HG03432 (cell line): ENCODE measurements at regions not wholly inside any gene's neighbourhood (a gene's known extent, or its start where the extent isn't known, plus 50 kb on each side); places are given as distances from the start of the nearest gene placed in this dataset.
"Not testable (repeated sequence)": the region's sequence is repeated elsewhere in the genome, so short reads cannot be mapped to it uniquely, and the experiment has no call there.

ENCODE experiments used
- ATAC-seq: cut with Tn5 transposase; IDR thresholded peaks from one replicate; pipeline ENCODE4 v1.9.1; 2021; ENCODE audit warnings: mild to moderate bottlenecking, moderate library complexity; ENCODE audit not compliant: unreplicated experiment

DNA sequence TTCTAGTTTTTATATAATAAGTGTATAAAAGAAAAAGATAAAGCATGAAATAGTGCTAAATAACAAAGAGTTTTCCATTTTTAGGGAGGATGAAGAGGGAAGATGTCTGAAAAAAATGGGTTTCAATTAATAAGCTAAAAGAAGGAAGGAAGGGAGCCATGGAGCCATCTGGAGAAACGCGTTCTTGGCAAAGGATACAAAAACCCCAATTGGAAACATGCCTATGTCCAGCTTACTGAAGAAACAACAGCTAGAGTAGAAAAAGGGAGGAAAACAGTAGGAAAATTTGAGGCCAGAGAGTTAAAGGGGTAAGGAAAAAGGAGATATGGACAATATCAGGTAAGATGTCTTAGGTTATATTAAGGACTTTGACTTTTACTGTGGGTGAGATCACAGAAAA, 416.2 kb upstream of the GHITM start:
- no peak for ATAC-seq

DNA sequence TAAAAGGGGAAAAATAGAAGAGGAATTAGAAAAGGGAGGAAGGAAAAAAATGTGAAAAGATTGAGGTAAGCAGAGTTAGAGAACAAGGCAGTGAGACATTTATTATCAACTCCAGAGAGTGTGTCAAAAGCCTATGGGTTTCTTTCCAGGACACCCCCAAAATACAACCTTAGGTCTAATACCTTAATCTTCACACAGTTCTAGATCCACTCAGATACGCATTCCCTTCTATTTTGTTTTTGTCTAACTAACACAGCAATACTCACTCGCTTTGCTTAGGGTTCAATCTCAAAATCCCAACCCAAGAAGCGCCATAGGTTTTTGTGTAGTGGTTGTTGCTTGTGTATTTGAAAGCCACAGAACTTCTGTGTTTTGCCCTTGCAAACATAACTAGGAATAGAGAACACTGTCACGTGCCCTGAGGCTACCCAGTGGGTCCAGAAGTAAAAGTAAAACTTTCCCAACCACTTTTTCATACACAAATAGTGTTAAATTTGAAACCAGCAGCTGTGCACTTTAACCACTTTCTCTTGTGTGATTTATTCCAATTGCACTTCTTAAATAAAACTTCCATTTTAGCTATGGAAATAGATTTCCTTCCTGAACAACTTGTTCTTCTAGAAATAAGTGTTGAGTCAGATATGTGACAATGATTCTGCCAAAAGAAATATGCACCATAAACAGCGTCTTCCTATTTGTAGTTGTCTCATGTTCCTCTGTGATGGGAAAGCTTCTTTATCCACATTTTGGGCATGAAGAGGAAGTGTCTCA, 414.7 kb upstream of the GHITM start:
- peak; percentile 94 for ATAC-seq

GRCh38 chr10:83725567-83725966, 413.7 kb upstream of the GHITM start:
- ATAC-seq = no peak

DNA sequence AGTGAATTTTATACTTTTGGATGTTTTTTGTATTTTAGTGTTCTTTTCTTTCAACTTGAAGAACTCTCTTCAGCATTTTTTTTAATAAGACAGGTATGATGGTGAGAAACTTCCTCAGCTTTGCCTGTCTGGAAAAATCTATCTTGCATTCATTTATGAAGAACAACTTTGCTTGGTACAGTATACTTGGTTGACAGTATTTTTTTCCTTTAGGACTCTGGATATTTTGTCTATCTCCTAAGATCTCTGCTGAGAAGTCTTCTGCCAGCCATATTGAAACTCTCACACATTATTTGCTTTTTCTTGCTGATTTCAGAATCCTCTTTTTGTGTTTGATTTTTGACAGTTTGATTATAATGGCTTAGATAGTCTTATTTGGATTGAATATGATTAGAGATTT, 405.0 kb upstream of the GHITM start:
- no peak for ATAC-seq

GRCh38 chr10:83736008-83736407, 403.3 kb upstream of the GHITM start:
- no peak for ATAC-seq

DNA sequence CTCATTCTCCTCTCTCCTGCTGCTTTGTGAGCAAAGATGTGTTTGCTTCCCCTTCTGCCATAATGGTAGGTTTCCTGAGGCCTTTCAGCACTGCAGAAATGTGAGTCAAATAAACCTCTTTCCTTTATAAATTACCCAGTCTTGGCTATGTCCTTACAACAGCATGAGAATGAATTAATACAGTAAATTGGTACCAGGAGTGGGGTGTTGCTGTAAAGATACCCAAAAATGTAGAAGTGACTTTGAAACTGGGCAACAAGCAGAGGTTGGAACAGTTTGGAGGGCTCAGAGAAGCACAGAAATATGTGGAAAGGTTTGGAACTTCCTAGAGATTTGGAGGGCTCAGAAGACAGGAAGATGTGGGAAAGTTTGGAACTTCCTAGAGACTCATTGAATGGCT, 388.7 kb upstream of the GHITM start:
- no peak for ATAC-seq

GRCh38 chr10:83753490-83753889, 385.8 kb upstream of the GHITM start:
- ATAC-seq = no peak

- no peak for ATAC-seq
Measured at GRCh38 chr10:83754857-83755256, 384.5 kb upstream of the GHITM start.

DNA sequence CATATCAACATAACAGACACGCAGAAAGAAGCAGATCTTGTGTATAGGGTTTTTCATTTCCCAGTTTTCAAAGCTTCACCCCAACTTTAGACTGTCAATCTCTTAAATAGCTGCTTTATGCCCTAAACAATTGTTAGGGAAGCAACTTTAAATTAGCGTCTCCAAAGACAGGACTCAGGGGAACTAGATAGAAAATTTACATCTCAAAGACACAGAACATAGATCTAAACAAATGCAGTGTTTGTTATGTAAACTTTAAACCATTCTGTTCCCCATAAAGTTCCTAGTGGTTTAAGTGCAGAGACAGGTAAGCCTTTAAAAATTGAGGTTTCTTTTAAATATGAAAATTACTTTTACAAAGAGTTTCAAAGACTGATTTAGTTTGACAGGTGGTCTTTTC, 379.2 kb upstream of the GHITM start:
- no peak for ATAC-seq

- ATAC-seq = no peak
Measured at GRCh38 chr10:83764666-83765065, 374.6 kb upstream of the GHITM start.

DNA sequence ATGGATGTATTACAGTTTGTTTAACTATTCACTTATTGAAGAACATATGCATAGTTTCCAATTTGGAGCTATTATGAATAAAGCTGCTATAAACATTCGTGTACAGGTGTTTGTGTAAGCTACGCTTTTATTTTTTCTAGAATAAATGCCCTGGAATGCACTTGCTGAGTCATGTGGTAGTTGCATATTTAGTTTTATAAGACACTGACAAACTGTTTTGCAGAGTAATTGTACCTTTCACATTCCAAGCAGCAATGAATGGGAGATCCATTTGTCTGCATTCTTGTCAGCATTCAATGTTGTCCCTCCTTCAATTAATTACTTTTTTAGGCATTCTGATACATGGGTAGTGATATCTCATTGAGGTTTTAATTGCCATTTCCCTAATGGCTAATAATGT, 373.6 kb upstream of the GHITM start:
- ATAC-seq = no peak

DNA sequence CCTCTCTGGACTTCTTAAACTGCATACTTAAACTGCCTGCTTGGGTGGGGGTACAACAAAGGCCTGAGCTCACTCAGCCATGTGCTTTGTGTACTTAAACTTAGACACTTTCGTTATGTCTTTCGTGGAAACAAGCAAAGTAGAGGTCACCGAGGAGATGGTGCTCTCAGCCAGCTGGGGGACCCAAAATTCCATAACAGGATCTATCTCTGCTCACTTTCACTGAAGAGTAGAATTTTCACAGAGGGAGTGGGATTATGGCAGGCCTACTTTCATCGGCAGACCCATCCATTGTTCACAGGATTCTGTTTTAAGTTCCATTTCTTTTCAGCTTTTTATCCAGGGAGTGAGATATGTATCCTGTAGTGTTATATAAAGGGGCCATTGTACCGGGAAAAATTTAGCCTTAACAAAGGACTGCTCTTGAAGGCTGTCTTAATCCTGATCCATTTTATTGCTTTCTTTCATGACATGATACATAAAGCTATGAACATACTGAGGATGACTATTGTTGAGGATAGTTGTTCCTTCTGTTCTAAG, 370.0 kb upstream of the GHITM start:
- no peak for ATAC-seq

GRCh38 chr10:83786701-83787100, 352.6 kb upstream of the GHITM start:
- ATAC-seq = not testable (repeated sequence)

- ATAC-seq = no peak
Measured at GRCh38 chr10:83801983-83802382, 337.3 kb upstream of the GHITM start.

- ATAC-seq = no peak
Measured at GRCh38 chr10:83806717-83807116, 332.6 kb upstream of the GHITM start.

- ATAC-seq = no peak
Measured at GRCh38 chr10:83809001-83809400, 330.3 kb upstream of the GHITM start.

DNA sequence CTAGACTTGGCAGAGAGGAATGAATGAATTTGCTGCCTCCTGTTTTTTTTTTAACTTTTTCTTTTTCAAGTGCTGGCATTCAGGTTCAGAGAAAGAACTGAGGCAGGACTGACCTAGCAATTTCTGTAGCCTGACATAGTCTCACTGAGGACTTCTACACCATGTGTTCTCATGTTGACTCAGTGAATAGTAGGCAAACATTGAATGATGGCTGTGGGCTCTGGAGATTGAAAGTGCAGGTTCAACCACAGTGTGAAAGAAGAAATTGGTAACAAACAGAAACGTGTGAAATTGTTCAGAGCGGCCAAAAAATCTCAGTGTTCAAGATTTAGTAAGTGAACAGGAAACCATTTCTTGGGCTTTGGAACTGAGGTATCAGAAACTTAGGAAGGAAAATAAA, 322.4 kb upstream of the GHITM start:
- peak; percentile 95 for ATAC-seq

DNA sequence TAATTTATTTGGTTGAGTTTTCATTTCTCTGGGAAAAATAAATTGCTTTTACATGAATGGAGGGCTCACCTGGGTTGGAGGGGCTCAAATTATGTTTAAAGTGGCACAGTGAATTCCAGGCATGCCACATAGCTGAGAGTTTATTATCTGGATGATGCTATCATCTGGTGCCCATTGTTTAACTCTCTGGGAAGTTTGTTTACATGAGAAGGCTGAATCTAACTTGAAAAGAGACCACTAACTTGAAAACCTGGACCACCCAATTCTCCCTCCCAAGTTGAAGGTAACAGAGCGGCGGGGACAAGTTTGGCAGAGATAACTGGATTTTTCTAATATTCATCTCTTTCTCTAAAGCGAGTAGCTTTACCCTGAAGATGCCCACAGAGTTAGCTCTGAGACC, 321.5 kb upstream of the GHITM start:
- no peak for ATAC-seq

DNA sequence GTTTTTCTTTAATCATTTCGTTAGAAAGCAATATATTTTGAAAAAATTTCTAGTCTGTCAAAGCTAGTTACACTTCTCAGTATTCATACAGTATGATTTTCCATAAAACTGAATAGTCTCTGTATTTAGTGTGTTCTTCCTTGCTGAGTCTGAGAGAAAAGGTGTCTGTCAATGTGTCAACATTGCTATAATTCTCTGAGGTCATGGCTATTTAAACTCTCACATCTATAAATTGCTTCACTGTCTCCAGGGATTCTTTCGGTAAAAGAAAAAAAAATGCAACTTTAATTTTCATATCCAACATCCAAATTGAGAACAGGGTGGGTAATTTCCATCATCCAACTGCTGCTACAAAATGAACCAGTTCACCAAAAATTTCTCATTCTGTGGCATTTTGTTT, 319.7 kb upstream of the GHITM start:
- ATAC-seq = no peak

DNA sequence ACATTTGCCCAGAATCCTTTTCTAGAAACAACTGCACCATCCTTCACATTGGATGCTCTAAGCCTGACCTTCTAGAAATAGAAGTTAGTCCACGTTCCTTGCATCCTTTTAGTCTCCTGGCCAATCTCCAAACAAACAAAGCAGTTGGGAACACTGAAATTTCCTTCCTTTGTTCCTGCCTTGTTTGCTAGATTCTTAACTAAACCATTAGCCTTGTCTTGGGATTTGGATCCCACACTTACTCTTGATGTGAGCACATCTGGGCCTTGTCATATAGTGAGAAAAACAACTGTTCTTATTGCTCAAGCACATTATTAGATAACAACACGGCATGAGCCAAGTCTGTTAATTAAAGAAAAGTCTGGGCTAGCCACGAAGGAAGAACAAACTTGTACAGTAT, 319.3 kb upstream of the GHITM start:
- no peak for ATAC-seq

- no peak for ATAC-seq
Measured at GRCh38 chr10:83824099-83824498, 315.2 kb upstream of the GHITM start.

DNA sequence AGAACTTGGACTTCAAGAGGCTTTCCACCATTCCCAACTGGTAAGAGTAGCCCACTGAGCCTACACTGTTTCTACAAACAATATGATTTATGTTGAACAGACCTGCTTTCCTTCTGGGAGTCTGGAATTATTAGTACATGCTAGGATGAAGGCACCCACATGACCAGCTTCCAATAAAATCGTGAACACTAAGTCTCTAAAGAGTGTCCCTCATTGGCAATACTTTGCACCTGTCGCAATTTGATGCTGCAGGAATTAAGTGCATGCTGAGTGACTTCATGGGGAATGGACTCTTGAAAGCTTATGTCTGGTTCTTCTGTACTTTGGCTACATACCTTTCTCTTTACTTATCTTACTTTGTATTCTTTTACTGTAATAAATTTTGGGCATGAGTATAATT, 305.2 kb upstream of the GHITM start:
- ATAC-seq = no peak
